CD4-positive, CD25-positive, alpha-beta regulatory T cell (primary cell): ENCODE measurements at regions not wholly inside any gene's neighbourhood (a gene's known extent, or its start where the extent isn't known, plus 50 kb on each side); places are given as distances from the start of the nearest gene placed in this dataset.

Experiments
- ATAC-seq, 2 donors: fragments of 150-1000 bp; cut with Tn5 transposase; one replicate each; pipeline ENCODE4 v1.10.0; 2021; ENCODE audit warnings: low read depth in 2 of 2, moderate number of reproducible peaks in 2 of 2, moderate library complexity in 1 of 2
- DNase-seq, 3 donors: peaks; one replicate each; pipeline versions ENCODE4 v3.0.0 to v3.0.0-alpha.2; 2012 to 2022; ENCODE audit warnings: mixed read lengths in 1 of 3
- H3K27ac ChIP-seq: one replicate; pipeline ENCODE4 v1.7.0; 2013; ENCODE audit warnings: mild to moderate bottlenecking, low read length; ENCODE audit not compliant: insufficient read depth, poor library complexity, severe bottlenecking
- H3K27me3 ChIP-seq: one replicate; pipeline ENCODE4 v1.7.0; 2013; ENCODE audit warnings: low read length; ENCODE audit not compliant: control insufficient read depth, insufficient read depth
- H3K36me3 ChIP-seq: one replicate; pipeline ENCODE4 v1.7.0; 2013; ENCODE audit warnings: mild to moderate bottlenecking, low read length, moderate library complexity; ENCODE audit not compliant: control insufficient read depth, insufficient read depth
- H3K4me1 ChIP-seq: 2 replicates; pipeline ENCODE4 v1.7.0; 2013; ENCODE audit warnings: mild to moderate bottlenecking, low read length; ENCODE audit not compliant: insufficient read depth, control insufficient read depth, poor library complexity, severe bottlenecking
- H3K4me3 ChIP-seq: one replicate; pipeline ENCODE4 v1.7.0; 2013; ENCODE audit warnings: low read depth, mild to moderate bottlenecking, low read length, moderate library complexity
- H3K9me3 ChIP-seq, 2 experiments: 1 replicate in 1 of 2; 2 replicates in 1 of 2; pipeline ENCODE4 v1.7.0; 2013; ENCODE audit warnings: low read length in 2 of 2, mild to moderate bottlenecking in 1 of 2, moderate library complexity in 1 of 2; ENCODE audit not compliant: control insufficient read depth in 2 of 2
- H3K27ac Mint-ChIP-seq, 3 donors: one replicate each; pipeline ENCODE4 v1.8.0; 2020 to 2022; ENCODE audit warnings: mild to moderate bottlenecking in 3 of 3, mixed read lengths in 3 of 3, moderate library complexity in 2 of 3
- H3K27me3 Mint-ChIP-seq: one replicate; pipeline ENCODE4 v1.8.0; 2022; ENCODE audit warnings: mild to moderate bottlenecking, mixed read lengths
- H3K36me3 Mint-ChIP-seq: one replicate; pipeline ENCODE4 v1.8.0; 2020; ENCODE audit warnings: mixed read lengths
- H3K4me1 Mint-ChIP-seq, 4 donors: one replicate each; pipeline ENCODE4 v1.8.0; 2020 to 2022; ENCODE audit warnings: mixed read lengths in 4 of 4, mild to moderate bottlenecking in 1 of 4
- H3K4me3 Mint-ChIP-seq, 4 donors: one replicate each; pipeline ENCODE4 v1.8.0; 2020 to 2022; ENCODE audit warnings: mild to moderate bottlenecking in 4 of 4, mixed read lengths in 4 of 4, moderate library complexity in 3 of 4
- H3K9me3 Mint-ChIP-seq, 7 donors: one replicate each; pipeline ENCODE4 v1.8.0; 2020 to 2022; ENCODE audit warnings: mixed read lengths in 7 of 7, mild to moderate bottlenecking in 3 of 7, moderate library complexity in 2 of 7

GRCh38 chr4:16437836-16438235 is 211.6 kb upstream of the TAPT1 start:
- H3K4me1 Mint-ChIP-seq: no peaks in the 10 kb centered on the region
- no peak for ATAC-seq

GRCh38 chr4:16431866-16432265 is 205.6 kb upstream of the TAPT1 start:
- no peak overlapping the region for H3K27ac ChIP-seq
- no peaks in the 10 kb centered on the region for H3K36me3 ChIP-seq
- DNase-seq (no peak), ATAC-seq (no peak)
- Mint-ChIP-seq H3K4me3 (no peak overlapping the region), H3K9me3 (peaks cover 0 to 7% (median 3%) of the 10 kb centered on the region in 7 donors), H3K36me3 (no peaks in the 10 kb centered on the region), H3K27me3 (peaks cover 4% of the 10 kb centered on the region), H3K27ac (no peak overlapping the region), H3K4me1 (no peaks in the 10 kb centered on the region)
- H3K9me3 ChIP-seq: peaks cover 0 to 2% of the 10 kb centered on the region in 2 experiments
- no peak overlapping the region for H3K4me3 ChIP-seq
- no peaks in the 10 kb centered on the region for H3K4me1 ChIP-seq
- H3K27me3 ChIP-seq: no peaks in the 10 kb centered on the region

More at GRCh38 chr4:16437836-16438235, 211.6 kb upstream of the TAPT1 start:
- no peak overlapping the region for H3K4me3 ChIP-seq
- no peak overlapping the region for H3K27ac Mint-ChIP-seq
- no peaks in the 10 kb centered on the region for H3K36me3 ChIP-seq
- H3K4me3 Mint-ChIP-seq: no peak overlapping the region
- H3K27ac ChIP-seq: no peak overlapping the region
- no peaks in the 10 kb centered on the region for H3K27me3 ChIP-seq
- no peak for DNase-seq
- H3K9me3 Mint-ChIP-seq: peaks cover 0 to 10% (median 4%) of the 10 kb centered on the region in 7 donors
- no peaks in the 10 kb centered on the region for H3K9me3 ChIP-seq
- no peaks in the 10 kb centered on the region for H3K36me3 Mint-ChIP-seq
- H3K27me3 Mint-ChIP-seq: no peaks in the 10 kb centered on the region
- H3K4me1 ChIP-seq: no peaks in the 10 kb centered on the region

- Mint-ChIP-seq H3K9me3 (peaks cover 0 to 8% (median 2%) of the 10 kb centered on the region in 7 donors), H3K27me3 (peaks cover under 1% of the 10 kb centered on the region), H3K36me3 (no peaks in the 10 kb centered on the region), H3K27ac (no peak overlapping the region), H3K4me1 (peaks cover 0 to 3% (median 0%) of the 10 kb centered on the region in 4 donors), H3K4me3 (no peak overlapping the region)
- Histone ChIP-seq H3K27me3 (no peaks in the 10 kb centered on the region), H3K9me3 (no peaks in the 10 kb centered on the region), H3K4me1 (no peaks in the 10 kb centered on the region), H3K27ac (no peak overlapping the region), H3K36me3 (no peaks in the 10 kb centered on the region), H3K4me3 (no peak overlapping the region)
- ATAC-seq (no peak), DNase-seq (no peak)
Observed at GRCh38 chr4:16418814-16419213, 192.5 kb upstream of the TAPT1 start.

- Mint-ChIP-seq H3K9me3 (peaks cover 0 to 8% (median 2%) of the 10 kb centered on the region in 7 donors), H3K4me3 (no peak overlapping the region), H3K27me3 (peaks cover 5% of the 10 kb centered on the region), H3K36me3 (no peaks in the 10 kb centered on the region), H3K27ac (no peak overlapping the region), H3K4me1 (peaks cover 0 to 3% (median 0%) of the 10 kb centered on the region in 4 donors)
- Histone ChIP-seq H3K36me3 (no peaks in the 10 kb centered on the region), H3K27ac (no peak overlapping the region), H3K9me3 (no peaks in the 10 kb centered on the region), H3K4me3 (no peak overlapping the region), H3K27me3 (no peaks in the 10 kb centered on the region), H3K4me1 (no peaks in the 10 kb centered on the region)
- no peak for DNase-seq
- no peak for ATAC-seq
Observed at GRCh38 chr4:16417198-16417597, 190.9 kb upstream of the TAPT1 start.

GRCh38 chr4:16416601-16417000 is 190.3 kb upstream of the TAPT1 start:
- Mint-ChIP-seq H3K27ac (no peak overlapping the region), H3K4me1 (peaks cover 0 to 3% (median 0%) of the 10 kb centered on the region in 4 donors), H3K27me3 (peaks cover 5% of the 10 kb centered on the region), H3K9me3 (peaks cover 0 to 8% (median 4%) of the 10 kb centered on the region in 7 donors), H3K36me3 (no peaks in the 10 kb centered on the region), H3K4me3 (no peak overlapping the region)
- DNase-seq: no peak
- Histone ChIP-seq H3K4me1 (no peaks in the 10 kb centered on the region), H3K36me3 (no peaks in the 10 kb centered on the region), H3K27ac (no peak overlapping the region), H3K4me3 (no peak overlapping the region), H3K9me3 (no peaks in the 10 kb centered on the region), H3K27me3 (no peaks in the 10 kb centered on the region)
- no peak for ATAC-seq

- DNase-seq: no peak
- H3K27me3 Mint-ChIP-seq: peaks cover 5% of the 10 kb centered on the region
Observed at GRCh38 chr4:16415751-16416150, 189.5 kb upstream of the TAPT1 start.

GRCh38 chr4:16413814-16414555 is 187.7 kb upstream of the TAPT1 start:
- ATAC-seq: no peak
- H3K27ac Mint-ChIP-seq: no peak overlapping the region

More at GRCh38 chr4:16415751-16416150, 189.5 kb upstream of the TAPT1 start:
- H3K9me3 Mint-ChIP-seq: peaks cover 0 to 8% (median 4%) of the 10 kb centered on the region in 7 donors
- Histone ChIP-seq H3K36me3 (no peaks in the 10 kb centered on the region), H3K4me3 (no peak overlapping the region), H3K27ac (no peak overlapping the region), H3K27me3 (no peaks in the 10 kb centered on the region), H3K4me1 (no peaks in the 10 kb centered on the region), H3K9me3 (no peaks in the 10 kb centered on the region)
- H3K4me3 Mint-ChIP-seq: no peak overlapping the region
- H3K27ac Mint-ChIP-seq: no peak overlapping the region
- peaks cover 0 to 3% (median 0%) of the 10 kb centered on the region in 4 donors for H3K4me1 Mint-ChIP-seq
- no peaks in the 10 kb centered on the region for H3K36me3 Mint-ChIP-seq
- ATAC-seq: no peak

More at GRCh38 chr4:16413814-16414555, 187.7 kb upstream of the TAPT1 start:
- Histone ChIP-seq H3K36me3 (no peaks in the 10 kb centered on the region), H3K4me3 (no peak overlapping the region), H3K27ac (no peak overlapping the region), H3K4me1 (no peaks in the 10 kb centered on the region), H3K9me3 (no peaks in the 10 kb centered on the region), H3K27me3 (no peaks in the 10 kb centered on the region)
- DNase-seq: no peak
- Mint-ChIP-seq H3K36me3 (no peaks in the 10 kb centered on the region), H3K4me1 (peaks cover 0 to 3% (median 0%) of the 10 kb centered on the region in 4 donors), H3K9me3 (peaks cover 0 to 5% (median 0%) of the 10 kb centered on the region in 7 donors), H3K4me3 (no peak overlapping the region), H3K27me3 (peaks cover 5% of the 10 kb centered on the region)
